Sigmoid colon (tissue), 6 donors: ENCODE measurements at regions not wholly inside any gene's neighbourhood (a gene's known extent, or its start where the extent isn't known, plus 50 kb on each side); places are given as distances from the start of the nearest gene placed in this dataset.

Experiments
- DNase-seq: peaks from one replicate; pipeline ENCODE4 v3.0.0-alpha.2; 2019
- H3K27ac ChIP-seq, 4 donors: fragments of 200-600 bp; sonication (generic); one replicate each; pipeline ENCODE4 v1.5.1; 2016 to 2019; ENCODE audit warnings: mild to moderate bottlenecking in 1 of 4
- H3K27me3 ChIP-seq, 3 donors: fragments of 200-600 bp; sonication (generic); one replicate each; pipeline ENCODE4 v1.5.1; 2019; ENCODE audit warnings: mild to moderate bottlenecking in 1 of 3
- H3K36me3 ChIP-seq, 4 donors: fragments of 200-600 bp; sonication (generic); one replicate each; pipeline ENCODE4 v1.5.1; 2016 to 2019
- H3K4me1 ChIP-seq, 4 donors: fragments of 200-600 bp; sonication (generic); one replicate each; pipeline ENCODE4 v1.5.1; 2017 to 2019
- H3K4me3 ChIP-seq, 4 donors: fragments of 200-600 bp; sonication (generic); one replicate each; pipeline ENCODE4 v1.5.1; 2017 to 2019; ENCODE audit warnings: mild to moderate bottlenecking in 2 of 4, moderate library complexity in 1 of 4
- H3K9me3 ChIP-seq, 4 donors: fragments of 200-600 bp in 3 of 4; sonication (generic) in 3 of 4; one replicate each; pipeline versions ENCODE4 v1.5.1 to v1.6.1; 2013 to 2019
- EP300 ChIP-seq, 4 donors: sonication (generic); formaldehyde crosslinking; IDR thresholded peaks; one replicate each; pipeline ENCODE4 v1.6.1; 2017; ENCODE audit warnings: antibody characterized with exemption in 4 of 4
- POLR2A ChIP-seq, 2 donors: fragments of 450-650 bp; IDR thresholded peaks; one replicate each; pipeline ENCODE4 v1.6.1; 2016; ENCODE audit warnings: antibody characterized with exemption in 2 of 2, mild to moderate bottlenecking in 2 of 2, moderate library complexity in 2 of 2
- POLR2AphosphoS5 ChIP-seq, 4 donors: sonication (generic); formaldehyde crosslinking; IDR thresholded peaks; one replicate each; pipeline ENCODE4 v1.6.1; 2017; ENCODE audit warnings: antibody characterized with exemption in 4 of 4
- WGBS, 2 donors: extraction: QIAGEN DNeasy Blood & Tissue Kit; methylation state at CpG; one replicate each; pipeline ENCODE4 v1.1.7; 2013; 5-methylcytosine and 5-hydroxymethylcytosine counted together
- intact Hi-C: fragments of 100-400 bp; cut with DNase I; formaldehyde crosslinking; loops from one replicate; pipeline ENCODE4 v1.15.1; 2023
- TF ChIP-seq, protein P1 (sequence below), 4 experiments: fragments of 450-650 bp in 3 of 4; fragments of 200-600 bp in 1 of 4; IDR thresholded peaks; one replicate each; pipeline ENCODE4 v1.5.1; 2016 to 2019; ENCODE audit warnings: antibody characterized with exemption in 4 of 4, mild to moderate bottlenecking in 3 of 4, moderate library complexity in 2 of 4
- donor health status: healthy with polysubstance abuse.
- donor health status: healthy.

DNA sequence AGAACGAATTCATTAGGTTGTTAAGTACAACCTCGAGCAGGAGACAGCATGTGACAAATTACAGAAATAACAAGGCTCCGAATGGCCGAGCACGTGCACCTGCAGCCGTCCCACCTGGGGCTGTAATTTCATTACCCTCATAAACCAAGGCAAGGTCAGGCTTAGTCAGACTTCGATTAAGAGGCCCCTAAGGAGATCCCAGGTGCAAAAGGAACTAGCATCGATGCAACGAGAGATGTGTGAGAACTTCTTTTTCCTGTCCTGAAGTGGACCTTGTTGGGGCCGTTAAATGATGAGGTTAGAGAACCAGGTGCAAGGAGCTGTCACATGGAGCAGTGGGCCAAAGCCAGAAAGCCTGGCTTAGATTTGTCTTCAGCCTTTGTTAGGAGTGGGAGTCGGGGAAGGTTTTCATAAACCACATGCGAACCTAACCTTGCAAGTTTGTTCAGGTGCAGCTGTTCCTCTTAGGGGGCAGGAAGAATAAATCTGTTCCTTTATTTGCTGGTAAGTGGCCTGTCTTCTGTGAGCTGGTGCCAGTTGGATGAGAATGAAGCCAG lies 559.9 kb upstream of the MCTP2 start:
- 67 to 80% methylated on average over 12 of the region's 12 CpGs for WGBS, 2 donors
- Histone ChIP-seq H3K27ac (no peak overlapping the region), H3K4me1 (no peaks in the 10 kb centered on the region), H3K4me3 (no peak overlapping the region), H3K36me3 (no peaks in the 10 kb centered on the region), H3K9me3 (no peaks in the 10 kb centered on the region), H3K27me3 (no peaks in the 10 kb centered on the region)
- TF ChIP-seq EP300 (IDR thresholded peaks at IDR 0.05): no peak
- TF ChIP-seq POLR2A (IDR thresholded peaks at IDR 0.05): no peak
- TF ChIP-seq, protein P1, sequence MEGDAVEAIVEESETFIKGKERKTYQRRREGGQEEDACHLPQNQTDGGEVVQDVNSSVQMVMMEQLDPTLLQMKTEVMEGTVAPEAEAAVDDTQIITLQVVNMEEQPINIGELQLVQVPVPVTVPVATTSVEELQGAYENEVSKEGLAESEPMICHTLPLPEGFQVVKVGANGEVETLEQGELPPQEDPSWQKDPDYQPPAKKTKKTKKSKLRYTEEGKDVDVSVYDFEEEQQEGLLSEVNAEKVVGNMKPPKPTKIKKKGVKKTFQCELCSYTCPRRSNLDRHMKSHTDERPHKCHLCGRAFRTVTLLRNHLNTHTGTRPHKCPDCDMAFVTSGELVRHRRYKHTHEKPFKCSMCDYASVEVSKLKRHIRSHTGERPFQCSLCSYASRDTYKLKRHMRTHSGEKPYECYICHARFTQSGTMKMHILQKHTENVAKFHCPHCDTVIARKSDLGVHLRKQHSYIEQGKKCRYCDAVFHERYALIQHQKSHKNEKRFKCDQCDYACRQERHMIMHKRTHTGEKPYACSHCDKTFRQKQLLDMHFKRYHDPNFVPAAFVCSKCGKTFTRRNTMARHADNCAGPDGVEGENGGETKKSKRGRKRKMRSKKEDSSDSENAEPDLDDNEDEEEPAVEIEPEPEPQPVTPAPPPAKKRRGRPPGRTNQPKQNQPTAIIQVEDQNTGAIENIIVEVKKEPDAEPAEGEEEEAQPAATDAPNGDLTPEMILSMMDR (IDR thresholded peaks at IDR 0.05): no peak
- no peak for TF ChIP-seq POLR2AphosphoS5 (IDR thresholded peaks at IDR 0.05)
- no peak for DNase-seq
- intact Hi-C loops: no loop called here

DNA sequence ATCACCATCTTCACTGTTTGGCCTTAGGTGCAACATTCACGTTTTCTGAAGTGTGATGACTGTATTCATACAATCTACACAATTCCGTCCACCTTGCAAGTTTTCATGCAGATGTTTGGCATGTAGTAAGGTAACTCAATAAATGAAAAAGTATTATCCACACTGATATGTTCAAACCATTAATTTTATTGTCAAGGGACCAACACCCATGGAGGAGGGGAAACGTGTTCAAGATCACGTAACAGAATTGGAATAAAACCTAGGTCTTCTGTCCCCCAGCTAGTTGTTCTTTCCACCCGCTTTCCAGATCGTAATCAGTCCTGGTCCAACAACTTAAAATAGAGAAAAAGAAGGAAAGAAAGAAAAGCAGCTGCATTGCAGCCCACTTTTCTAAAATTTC lies 560.4 kb upstream of the MCTP2 start:
- 83 to 88% methylated on average over 6 of the region's 6 CpGs for WGBS, 2 donors
- intact Hi-C loops: no loop called here

DNA sequence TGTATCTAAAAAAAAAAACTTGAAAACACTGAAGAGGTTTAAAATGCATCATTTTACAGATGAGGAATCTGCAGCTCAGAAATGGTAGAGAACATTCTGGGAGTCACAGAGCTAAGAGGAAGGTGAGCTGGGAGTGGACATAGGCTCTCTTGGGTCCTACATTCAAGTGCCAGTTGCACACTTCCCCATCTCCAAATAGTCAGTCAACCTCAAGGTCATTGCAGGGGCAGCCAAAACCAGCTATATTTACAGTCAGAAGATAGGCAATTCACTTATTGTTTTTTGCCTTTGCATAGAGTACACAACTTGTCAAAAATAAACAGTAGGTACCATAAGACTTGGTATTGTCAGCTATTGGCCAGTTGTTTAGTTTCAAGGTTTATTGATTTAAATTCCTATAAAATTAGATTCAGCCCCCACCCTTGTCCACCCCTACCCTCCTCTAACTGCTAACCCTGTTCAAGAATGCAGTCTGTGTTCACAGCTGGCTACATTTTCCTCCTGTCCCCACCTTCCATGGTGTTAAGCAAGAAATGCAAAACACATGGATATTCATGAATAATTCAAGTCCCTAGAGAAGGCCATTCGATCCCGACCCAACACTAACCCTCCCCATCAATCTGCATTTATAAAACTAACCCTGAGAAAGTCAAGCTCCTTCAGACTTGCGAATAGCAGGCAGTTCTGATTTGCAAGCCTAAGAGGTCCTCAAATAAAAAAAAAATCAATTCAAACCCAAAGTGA lies 567.0 kb upstream of the MCTP2 start:
- H3K4me3 ChIP-seq: no peak overlapping the region
- intact Hi-C loops: no loop called here
- H3K27me3 ChIP-seq: no peaks in the 10 kb centered on the region
- H3K36me3 ChIP-seq: no peaks in the 10 kb centered on the region
- 56 to 60% methylated on average over 3 of the region's 3 CpGs for WGBS, 2 donors
- H3K27ac ChIP-seq: no peak overlapping the region
- H3K4me1 ChIP-seq: no peaks in the 10 kb centered on the region
- H3K9me3 ChIP-seq: no peaks in the 10 kb centered on the region
- TF ChIP-seq POLR2AphosphoS5 (IDR thresholded peaks at IDR 0.05) (no peak), POLR2A (IDR thresholded peaks at IDR 0.05) (no peak), EP300 (IDR thresholded peaks at IDR 0.05) (no peak)
- TF ChIP-seq, protein P1 (IDR thresholded peaks at IDR 0.05): no peak
- no peak for DNase-seq

More for the DNA sequence above, 560.4 kb upstream of the MCTP2 start:
- Histone ChIP-seq H3K36me3 (no peaks in the 10 kb centered on the region), H3K27me3 (no peaks in the 10 kb centered on the region), H3K9me3 (no peaks in the 10 kb centered on the region), H3K4me3 (no peak overlapping the region), H3K4me1 (no peaks in the 10 kb centered on the region), H3K27ac (no peak overlapping the region)
- TF ChIP-seq POLR2A (IDR thresholded peaks at IDR 0.05) (no peak), EP300 (IDR thresholded peaks at IDR 0.05) (no peak), POLR2AphosphoS5 (IDR thresholded peaks at IDR 0.05) (no peak)
- TF ChIP-seq, protein P1 (IDR thresholded peaks at IDR 0.05): no peak
- no peak for DNase-seq

DNA sequence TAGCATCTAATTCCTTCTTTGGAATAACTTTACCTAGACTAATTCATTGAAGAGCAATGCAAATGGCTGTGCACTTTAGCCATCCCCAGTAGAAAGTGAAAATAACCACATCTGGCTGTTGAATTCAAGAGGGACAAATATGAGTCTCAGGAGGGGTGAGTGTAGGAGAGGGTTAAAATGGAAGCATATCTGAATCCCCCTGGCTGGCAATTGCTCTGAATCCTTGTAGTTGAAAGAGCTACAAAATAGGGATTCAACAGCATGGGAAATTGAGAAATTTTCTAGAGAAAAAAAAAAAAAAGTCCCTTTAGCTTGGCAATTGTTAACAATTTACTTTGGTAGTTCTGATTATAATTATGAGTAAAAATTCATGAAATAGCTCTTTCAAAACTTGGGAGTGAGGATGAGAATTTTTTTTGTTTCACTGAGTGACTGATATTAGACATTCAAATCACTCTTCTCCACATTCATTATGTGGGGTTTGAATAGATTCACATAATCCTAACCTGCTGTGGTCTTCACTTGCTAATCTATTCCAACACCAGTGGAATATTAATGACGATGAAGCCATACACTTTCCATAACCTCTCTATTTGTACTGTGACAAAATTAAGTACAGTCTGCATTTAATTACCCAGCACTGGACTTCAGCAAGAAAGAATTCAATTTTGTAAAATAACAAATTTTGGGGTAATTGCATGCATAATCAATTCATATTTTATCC lies 569.0 kb upstream of the MCTP2 start:
- Histone ChIP-seq H3K36me3 (no peaks in the 10 kb centered on the region), H3K9me3 (no peaks in the 10 kb centered on the region), H3K27ac (no peak overlapping the region), H3K4me1 (no peaks in the 10 kb centered on the region), H3K4me3 (no peak overlapping the region), H3K27me3 (no peaks in the 10 kb centered on the region)
- intact Hi-C loops: no loop called here
- no peak for DNase-seq
- TF ChIP-seq POLR2AphosphoS5 (IDR thresholded peaks at IDR 0.05) (no peak), POLR2A (IDR thresholded peaks at IDR 0.05) (no peak), EP300 (IDR thresholded peaks at IDR 0.05) (no peak)
- TF ChIP-seq, protein P1 (IDR thresholded peaks at IDR 0.05): no peak
- WGBS, 2 donors: 85 to 87% methylated on average over 1 of the region's 1 CpG
